T-cell (primary cell): ENCODE measurements at regions not wholly inside any gene's neighbourhood (a gene's known extent, or its start where the extent isn't known, plus 50 kb on each side); places are given as distances from the start of the nearest gene placed in this dataset.
"Not testable (repeated sequence)": the region's sequence is repeated elsewhere in the genome, so short reads cannot be mapped to it uniquely, and the experiment has no call there.

Experiments
- ATAC-seq, 4 experiments: fragments of 200-7000 bp in 3 of 4; fragments of 150-1000 bp in 1 of 4; cut with Tn5 transposase; replicated peaks in 1 of 4; 1 replicate in 3 of 4; 2 replicates in 1 of 4; pipeline ENCODE4 v1.10.0; 2021; ENCODE audit warnings: moderate library complexity in 3 of 4, mild to moderate bottlenecking in 2 of 4, moderate number of reproducible peaks in 1 of 4
- CTCF ChIA-PET, 2 donors: fragments of 300-600 bp; sonication (Branson Sonifier 250); formaldehyde crosslinking; loops; one replicate each; lab custom pipeline; 2022; ENCODE audit warnings: antibody characterized with exemption in 2 of 2; lab: Charles Lee
- POLR2A ChIA-PET, 2 donors: fragments of 300-600 bp; sonication (Branson Sonifier 250); formaldehyde crosslinking; loops; one replicate each; lab custom pipeline; 2022; ENCODE audit warnings: antibody characterized with exemption in 2 of 2; lab: Charles Lee
- DNase-seq, 35 experiments: peaks; one replicate each; pipeline versions ENCODE4 v3.0.0 to v3.0.0-alpha.2; 2013 to 2023
- H3K27ac ChIP-seq: one replicate; pipeline ENCODE4 v1.5.1; 2013; ENCODE audit warnings: low read length
- H3K27me3 ChIP-seq, 2 experiments: replicated peaks in 1 of 2; 1 replicate in 1 of 2; 2 replicates in 1 of 2; pipeline versions ENCODE4 v1.6.1 to v1.7.0; 2013; ENCODE audit warnings: low read length in 1 of 2, mixed read lengths in 1 of 2; ENCODE audit not compliant: control insufficient read depth in 2 of 2, insufficient read depth in 2 of 2; ENCODE audit errors: extremely low read depth in 1 of 2
- H3K36me3 ChIP-seq, 2 donors: 1 replicate in 1 of 2; 2 replicates in 1 of 2; pipeline versions ENCODE4 v1.6.1 to v1.7.0; 2013; ENCODE audit warnings: low read length in 1 of 2; ENCODE audit not compliant: control insufficient read depth in 2 of 2, insufficient read depth in 1 of 2; ENCODE audit errors: extremely low read depth in 1 of 2
- H3K4me1 ChIP-seq, 2 experiments: 1 replicate in 1 of 2; 2 replicates in 1 of 2; pipeline versions ENCODE4 v1.6.1 to v1.7.0; 2013; ENCODE audit warnings: low read length in 2 of 2, mixed read lengths in 1 of 2; ENCODE audit not compliant: insufficient read depth in 2 of 2, control insufficient read depth in 1 of 2; ENCODE audit errors: extremely low read depth in 1 of 2
- H3K4me3 ChIP-seq, 2 donors: 1 replicate in 1 of 2; 2 replicates in 1 of 2; pipeline versions ENCODE4 v1.5.1 to v1.7.0; 2013; ENCODE audit warnings: mild to moderate bottlenecking in 2 of 2, low read length in 1 of 2, moderate library complexity in 1 of 2; ENCODE audit not compliant: control insufficient read depth in 1 of 2; ENCODE audit errors: extremely low read depth in 1 of 2
- H3K9me3 ChIP-seq: 2 replicates; pipeline ENCODE4 v1.7.0; 2013
- H3K27ac Mint-ChIP-seq, 2 donors: one replicate each; pipeline ENCODE4 v1.8.0; 2020 to 2021; ENCODE audit warnings: mild to moderate bottlenecking in 2 of 2, mixed read lengths in 2 of 2
- H3K27me3 Mint-ChIP-seq, 2 donors: one replicate each; pipeline ENCODE4 v1.8.0; 2021 to 2022; ENCODE audit warnings: mixed read lengths in 2 of 2
- H3K36me3 Mint-ChIP-seq: one replicate; pipeline ENCODE4 v1.8.0; 2021; ENCODE audit warnings: mixed read lengths
- H3K4me1 Mint-ChIP-seq, 3 donors: one replicate each; pipeline ENCODE4 v1.8.0; 2020 to 2022; ENCODE audit warnings: mixed read lengths in 3 of 3, mild to moderate bottlenecking in 1 of 3
- H3K4me3 Mint-ChIP-seq, 3 donors: one replicate each; pipeline ENCODE4 v1.8.0; 2020 to 2022; ENCODE audit warnings: mild to moderate bottlenecking in 3 of 3, mixed read lengths in 3 of 3, moderate library complexity in 3 of 3
- H3K9me3 Mint-ChIP-seq, 3 donors: one replicate each; pipeline ENCODE4 v1.8.0; 2020 to 2022; ENCODE audit warnings: mixed read lengths in 3 of 3
- WGBS: methylation state at CpG from one replicate; pipeline ENCODE4 v1.1.5; 2013; ENCODE audit warnings: missing lambda C conversion rate; ENCODE audit not compliant: insufficient coverage; 5-methylcytosine and 5-hydroxymethylcytosine counted together

DNA sequence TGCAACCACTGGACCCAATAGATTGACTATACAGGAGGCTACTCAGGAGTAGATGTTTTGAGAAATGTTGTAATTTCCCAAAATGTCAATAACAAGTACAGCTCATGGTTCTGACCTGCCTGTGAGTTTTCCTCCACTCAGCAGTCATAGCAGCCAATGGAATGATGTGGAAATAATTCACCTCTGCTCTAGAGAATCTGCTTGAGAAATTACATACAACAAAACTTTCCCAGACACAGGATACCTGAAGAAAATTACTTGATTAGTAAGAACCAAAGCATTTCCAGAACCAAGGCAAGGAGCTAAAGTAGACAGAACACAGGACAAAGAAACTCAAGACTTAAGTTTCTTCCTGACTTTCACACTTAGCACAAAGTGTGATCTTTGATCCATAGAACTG, 218.9 kb upstream of the SETMAR start:
- H3K9me3 ChIP-seq: no peaks in the 10 kb centered on the region

DNA sequence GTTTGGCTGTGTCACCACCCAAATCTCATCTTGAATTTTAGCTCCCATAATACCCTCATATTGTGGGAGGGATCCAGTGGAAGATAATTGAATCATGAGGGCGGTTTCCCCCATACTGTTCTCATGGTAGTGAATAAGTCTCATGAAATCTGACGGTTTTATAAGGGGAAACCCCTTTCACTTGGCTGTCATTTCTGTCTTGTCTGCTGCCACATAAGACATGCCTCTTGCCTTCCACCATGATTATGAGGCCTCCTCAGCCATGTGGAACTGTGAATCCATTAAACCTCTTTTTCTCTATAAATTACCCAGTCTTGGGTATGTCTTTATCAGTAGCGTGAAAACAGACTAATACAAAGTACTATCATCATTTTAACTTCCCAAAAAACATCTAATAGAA, 216.5 kb upstream of the SETMAR start:
- H3K27me3 ChIP-seq, H3K4me1 ChIP-seq, H3K36me3 ChIP-seq, H3K4me1 Mint-ChIP-seq, H3K27ac Mint-ChIP-seq, H3K36me3 Mint-ChIP-seq, DNase-seq, H3K4me3 Mint-ChIP-seq, H3K27me3 Mint-ChIP-seq, H3K4me3 ChIP-seq, POLR2A ChIA-PET, H3K27ac ChIP-seq, H3K9me3 Mint-ChIP-seq, ATAC-seq, CTCF ChIA-PET, H3K9me3 ChIP-seq: not testable (repeated sequence)
- WGBS: no CpG with 5 or more reads among the region's 3 CpGs

More for the DNA sequence above, 218.9 kb upstream of the SETMAR start:
- no peak overlapping the region for H3K27ac ChIP-seq
- no peaks in the 10 kb centered on the region for H3K27me3 ChIP-seq
- no peaks in the 10 kb centered on the region for H3K4me1 ChIP-seq
- H3K27me3 Mint-ChIP-seq: no peaks in the 10 kb centered on the region
- no peak overlapping the region for H3K4me3 Mint-ChIP-seq
- no peaks in the 10 kb centered on the region for H3K4me1 Mint-ChIP-seq
- ChIA-PET POLR2A (no interaction called here), CTCF (interaction anchor here in 1 of 2 donors (0.6 kb wide), 1 partner anchor 8 kb away, joined by 3 read pairs; no protein-coding TSS in a partner anchor)
- no peaks in the 10 kb centered on the region for H3K36me3 Mint-ChIP-seq
- H3K27ac Mint-ChIP-seq: no peak overlapping the region
- H3K36me3 ChIP-seq: no peaks in the 10 kb centered on the region
- DNase-seq (no peak), ATAC-seq (no peak)
- H3K9me3 Mint-ChIP-seq: no peaks in the 10 kb centered on the region
- H3K4me3 ChIP-seq: no peak overlapping the region

DNA sequence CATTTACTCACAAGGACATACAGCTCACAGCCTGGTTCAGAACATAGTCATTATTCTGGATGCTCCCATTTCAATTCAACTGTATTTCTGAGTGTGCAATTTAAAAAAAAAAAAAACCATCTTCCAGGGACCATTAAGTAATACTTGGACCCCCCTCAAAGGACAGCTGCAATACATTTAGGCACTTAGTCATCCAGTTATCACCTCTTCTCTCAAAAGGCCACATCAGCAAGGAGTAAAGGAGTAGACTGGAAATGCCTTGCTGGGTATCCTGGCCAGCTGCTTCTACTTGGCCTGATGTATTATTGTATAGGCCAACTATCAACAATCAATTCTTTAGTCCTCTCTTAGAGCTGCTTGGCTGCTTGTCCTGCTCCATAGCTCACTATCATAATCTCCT, 211.4 kb upstream of the SETMAR start:
- CTCF ChIA-PET: interaction anchor here in 1 of 2 donors (0.5 kb wide), 1 partner anchor 8 kb away, joined by 3 read pairs; no protein-coding TSS in a partner anchor
- no peak for ATAC-seq
- no peaks in the 10 kb centered on the region for H3K4me1 ChIP-seq
- H3K9me3 ChIP-seq: no peaks in the 10 kb centered on the region
- DNase-seq: no peak
- no peak overlapping the region for H3K27ac Mint-ChIP-seq
- no peak overlapping the region for H3K4me3 ChIP-seq
- H3K4me1 Mint-ChIP-seq: no peaks in the 10 kb centered on the region
- H3K27me3 Mint-ChIP-seq: no peaks in the 10 kb centered on the region
- H3K36me3 ChIP-seq: no peaks in the 10 kb centered on the region
- no peaks in the 10 kb centered on the region for H3K36me3 Mint-ChIP-seq
- no peaks in the 10 kb centered on the region for H3K9me3 Mint-ChIP-seq
- H3K27me3 ChIP-seq: no peaks in the 10 kb centered on the region
- H3K4me3 Mint-ChIP-seq: no peak overlapping the region
- no peak overlapping the region for H3K27ac ChIP-seq
- POLR2A ChIA-PET: interaction anchor here in 1 of 2 donors (0.5 kb wide), 1 partner anchor 11 kb away, joined by 9 read pairs; no protein-coding TSS in a partner anchor

DNA sequence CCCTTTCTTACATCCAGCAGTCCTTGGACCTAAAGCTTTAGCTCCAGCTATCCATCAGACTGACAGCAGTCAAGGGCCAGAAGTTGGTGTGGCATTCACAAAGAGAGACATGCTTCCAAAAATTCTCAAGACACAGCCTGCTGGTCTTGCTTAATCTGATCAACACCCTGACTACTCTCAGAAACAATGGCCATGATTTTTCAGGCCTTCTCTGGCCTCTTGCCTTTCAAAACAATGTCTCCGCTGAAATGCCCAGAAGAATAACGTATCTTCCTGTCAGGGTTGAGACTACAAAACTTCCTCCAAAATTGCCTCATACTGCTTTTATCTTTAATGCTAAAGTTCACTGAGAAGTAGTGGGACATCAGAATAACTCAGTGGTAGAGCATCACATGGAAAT, 205.4 kb upstream of the SETMAR start:
- no peaks in the 10 kb centered on the region for H3K27me3 ChIP-seq
- no peak for ATAC-seq
- no peak overlapping the region for H3K4me3 Mint-ChIP-seq
- POLR2A ChIA-PET: no interaction called here
- no peak overlapping the region for H3K27ac Mint-ChIP-seq
- no peaks in the 10 kb centered on the region for H3K27me3 Mint-ChIP-seq
- DNase-seq: no peak
- no peak overlapping the region for H3K27ac ChIP-seq
- H3K4me1 Mint-ChIP-seq: no peaks in the 10 kb centered on the region
- H3K4me1 ChIP-seq: no peaks in the 10 kb centered on the region
- CTCF ChIA-PET: no interaction called here
- WGBS: no CpG with 5 or more reads among the region's 2 CpGs
- no peaks in the 10 kb centered on the region for H3K36me3 ChIP-seq
- no peaks in the 10 kb centered on the region for H3K36me3 Mint-ChIP-seq
- H3K9me3 Mint-ChIP-seq: peaks cover 9 to 24% (median 13%) of the 10 kb centered on the region in 3 donors
- H3K9me3 ChIP-seq: no peaks in the 10 kb centered on the region
- no peak overlapping the region for H3K4me3 ChIP-seq

DNA sequence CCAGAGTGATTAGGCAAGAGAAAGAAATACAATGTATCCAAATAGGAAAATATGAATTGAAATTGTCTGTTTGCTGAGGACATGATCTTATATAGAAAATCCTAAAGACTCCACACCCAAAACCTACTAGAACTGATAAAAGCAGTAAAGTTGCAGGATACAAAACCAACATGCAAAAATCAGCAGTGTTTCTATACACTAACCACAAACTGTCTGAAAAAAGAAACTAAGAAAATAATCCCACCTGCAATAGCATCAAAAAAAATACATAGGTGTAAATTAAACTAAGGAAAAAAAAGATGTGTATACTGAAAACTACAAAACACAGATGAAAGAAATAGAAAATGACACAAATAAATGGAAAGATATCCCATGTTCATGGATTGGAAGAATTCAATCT, 203.6 kb upstream of the SETMAR start:
- H3K36me3 Mint-ChIP-seq: no peaks in the 10 kb centered on the region
- H3K27me3 ChIP-seq: no peaks in the 10 kb centered on the region
- no peaks in the 10 kb centered on the region for H3K36me3 ChIP-seq
- ChIA-PET POLR2A (no interaction called here), CTCF (no interaction called here)
- H3K27ac Mint-ChIP-seq: no peak overlapping the region
- H3K4me1 ChIP-seq: no peaks in the 10 kb centered on the region
- no peak overlapping the region for H3K4me3 Mint-ChIP-seq
- peaks cover 9 to 30% (median 13%) of the 10 kb centered on the region in 3 donors for H3K9me3 Mint-ChIP-seq
- H3K27ac ChIP-seq: no peak overlapping the region
- DNase-seq (no peak), ATAC-seq (no peak)
- H3K4me3 ChIP-seq: no peak overlapping the region
- H3K27me3 Mint-ChIP-seq: no peaks in the 10 kb centered on the region
- H3K4me1 Mint-ChIP-seq: no peaks in the 10 kb centered on the region
- H3K9me3 ChIP-seq: no peaks in the 10 kb centered on the region

DNA sequence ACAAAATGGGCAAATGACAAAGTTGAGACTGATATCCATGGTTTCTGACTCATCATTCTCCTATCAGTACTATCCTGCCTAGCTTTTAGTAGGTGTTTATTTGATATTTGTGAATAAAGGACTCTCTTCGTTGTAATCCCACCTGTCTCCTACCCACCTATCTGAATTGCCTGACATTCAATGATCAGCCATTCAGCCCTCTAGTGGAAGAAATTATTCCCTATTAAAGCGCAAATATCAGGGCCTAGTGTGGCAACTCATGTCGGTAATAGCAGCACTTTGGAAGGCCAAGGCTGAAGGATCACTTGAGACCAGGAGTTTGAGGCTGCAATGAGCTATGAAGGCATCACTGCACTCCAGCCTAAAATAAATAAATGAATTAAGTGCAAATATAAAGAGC, 195.7 kb upstream of the SETMAR start:
- H3K27me3 Mint-ChIP-seq: no peaks in the 10 kb centered on the region
- H3K9me3 Mint-ChIP-seq: peaks cover 0 to 13% (median 8%) of the 10 kb centered on the region in 3 donors
- no peaks in the 10 kb centered on the region for H3K36me3 Mint-ChIP-seq
- H3K4me1 Mint-ChIP-seq: no peaks in the 10 kb centered on the region
- Histone ChIP-seq H3K9me3 (no peaks in the 10 kb centered on the region), H3K4me1 (no peaks in the 10 kb centered on the region), H3K4me3 (no peak overlapping the region), H3K27ac (no peak overlapping the region), H3K27me3 (no peaks in the 10 kb centered on the region), H3K36me3 (no peaks in the 10 kb centered on the region)
- no peak overlapping the region for H3K27ac Mint-ChIP-seq
- CTCF ChIA-PET: interaction anchor here in 1 of 2 donors (0.6 kb wide), 1 partner anchor 811 kb away, joined by 3 read pairs; no protein-coding TSS in a partner anchor
- no peak for DNase-seq
- POLR2A ChIA-PET: no interaction called here
- H3K4me3 Mint-ChIP-seq: no peak overlapping the region
- 92% methylated on average over 2 of the region's 3 CpGs for WGBS
- no peak for ATAC-seq
